Endothelial cell of umbilical vein (primary cell): ENCODE measurements at regions not wholly inside any gene's neighbourhood (a gene's known extent, or its start where the extent isn't known, plus 50 kb on each side); places are given as distances from the start of the nearest gene placed in this dataset.

Source experiments
- BruUV-seq: library from RNA; stranded (reverse); fragments of 400-500 nt; replicated peaks from 2 replicates; lab custom pipeline; 2021; lab: Mats Ljungman, UMichigan
- CTCF ChIA-PET: fragments of 300-600, 350-600 bp; sonication (Branson Sonifier 250); formaldehyde crosslinking; loops from one replicate; lab custom pipeline; 2021; ENCODE audit warnings: antibody characterized with exemption, inconsistent platforms; lab: Charles Lee
- POLR2A ChIA-PET: fragments of 300-600, 350-600 bp; sonication (Branson Sonifier 250); formaldehyde crosslinking; loops from one replicate; lab custom pipeline; 2021; ENCODE audit warnings: antibody characterized with exemption, inconsistent platforms; lab: Charles Lee
- DNase-seq: peaks from one replicate; pipeline ENCODE4 v3.0.0-alpha.2; 2011; ENCODE audit warnings: low read depth, low spot score
- FAIRE-seq: peaks from 2 replicates; lab custom pipeline; 2011; peaks lifted over from hg19 to GRCh38; lab: Jason Lieb, UNC
- H2AFZ ChIP-seq: 2 replicates; pipeline ENCODE4 v1.6.0; 2012; ENCODE audit warnings: low read depth, low read length, control low read depth, inconsistent platforms
- H3K27ac ChIP-seq: 2 replicates; pipeline ENCODE4 v1.5.1; 2011; ENCODE audit warnings: low read depth, mild to moderate bottlenecking, control low read depth, low read length, moderate library complexity; ENCODE audit not compliant: insufficient read depth
- H3K27me3 ChIP-seq, 2 experiments: 2 replicates each; pipeline versions ENCODE4 v1.6.0 to v1.6.1; 2011; ENCODE audit warnings: low read length in 2 of 2, mixed read lengths in 1 of 2; ENCODE audit not compliant: control insufficient read depth in 2 of 2, insufficient read depth in 2 of 2
- H3K36me3 ChIP-seq, 2 experiments: 2 replicates in 1 of 2; 3 replicates in 1 of 2; pipeline ENCODE4 v1.5.1; 2011; ENCODE audit warnings: low read length in 2 of 2, mild to moderate bottlenecking in 1 of 2, moderate library complexity in 1 of 2; ENCODE audit not compliant: control insufficient read depth in 2 of 2, insufficient read depth in 2 of 2; ENCODE audit errors: extremely low read depth in 1 of 2
- H3K4me1 ChIP-seq: 3 replicates; pipeline ENCODE4 v1.5.1; 2011; ENCODE audit warnings: mild to moderate bottlenecking, low read length; ENCODE audit not compliant: control insufficient read depth, insufficient read depth; ENCODE audit errors: extremely low read depth
- H3K4me2 ChIP-seq: 2 replicates; pipeline ENCODE4 v1.6.1; 2011; ENCODE audit warnings: low read length, control low read depth, mixed read lengths; ENCODE audit not compliant: insufficient read depth
- H3K4me3 ChIP-seq, 3 experiments: fragments of 200-600 bp in 1 of 3; sonication (generic), shearing (Covaris generic) in 1 of 3; replicated peaks in 1 of 3; 2 replicates each; pipeline ENCODE4 v1.5.1; 2011 to 2016; ENCODE audit warnings: control low read depth in 3 of 3, low read length in 3 of 3, mild to moderate bottlenecking in 2 of 3, inconsistent platforms in 1 of 3, low read depth in 1 of 3, moderate library complexity in 1 of 3; ENCODE audit not compliant: insufficient read depth in 1 of 3
- H3K79me2 ChIP-seq: 2 replicates; pipeline ENCODE4 v1.6.0; 2012; ENCODE audit warnings: low read length, inconsistent platforms; ENCODE audit not compliant: control insufficient read depth, insufficient read depth
- H3K9ac ChIP-seq: replicated peaks from 2 replicates; pipeline ENCODE3; 2011; ENCODE audit warnings: low read length, control low read depth; ENCODE audit not compliant: insufficient read depth; ENCODE audit errors: extremely low read depth
- H3K9me1 ChIP-seq: replicated peaks from 3 replicates; pipeline ENCODE4 v1.6.0; 2011; ENCODE audit warnings: mild to moderate bottlenecking, low read length; ENCODE audit not compliant: control insufficient read depth, insufficient read depth; ENCODE audit errors: extremely low read depth
- H3K9me3 ChIP-seq: replicated peaks from 2 replicates; pipeline ENCODE4 v1.5.1; 2012; ENCODE audit warnings: low read length, inconsistent platforms; ENCODE audit not compliant: control insufficient read depth, insufficient read depth
- H4K20me1 ChIP-seq: replicated peaks from 2 replicates; pipeline ENCODE3; 2011; ENCODE audit warnings: mild to moderate bottlenecking, low read length; ENCODE audit not compliant: control insufficient read depth, insufficient read depth; ENCODE audit errors: extremely low read depth
- EZH2 ChIP-seq: IDR thresholded peaks from 2 replicates; pipeline ENCODE4 v1.6.1; 2012; ENCODE audit warnings: borderline replicate concordance, low read depth, mild to moderate bottlenecking, moderate library complexity, low read length, inconsistent platforms; ENCODE audit not compliant: severe bottlenecking
- FOS ChIP-seq: IDR thresholded peaks from 2 replicates; pipeline ENCODE4 v1.6.1; 2011; ENCODE audit warnings: mild to moderate bottlenecking, low read length, moderate library complexity, borderline replicate concordance; ENCODE audit not compliant: insufficient read depth
- GATA2 ChIP-seq: IDR thresholded peaks from 2 replicates; pipeline ENCODE4 v1.7.0; 2011; ENCODE audit warnings: low read depth, mild to moderate bottlenecking, moderate library complexity, mixed read lengths, low read length; ENCODE audit not compliant: insufficient read length, insufficient read depth
- JUN ChIP-seq: IDR thresholded peaks from 2 replicates; pipeline ENCODE4 v1.6.1; 2011; ENCODE audit warnings: borderline replicate concordance, low read depth; ENCODE audit not compliant: insufficient read length, insufficient read depth
- MAX ChIP-seq: IDR thresholded peaks from 2 replicates; pipeline ENCODE4 v1.6.1; 2011; ENCODE audit not compliant: insufficient read depth, insufficient read length
- MYC ChIP-seq: IDR thresholded peaks from one replicate; pipeline ENCODE4 v1.6.1; 2011; ENCODE audit warnings: mild to moderate bottlenecking, low read depth, low read length
- POLR2A ChIP-seq: IDR thresholded peaks from 2 replicates; pipeline ENCODE4 v1.6.1; 2012; ENCODE audit warnings: low read depth, mild to moderate bottlenecking, control low read depth, low read length
- POLR2AphosphoS5 ChIP-seq: IDR thresholded peaks from 2 replicates; pipeline ENCODE4 v1.6.1; 2012; ENCODE audit warnings: low read depth, mild to moderate bottlenecking, control low read depth, low read length, moderate library complexity; ENCODE audit not compliant: insufficient read depth
- dilution Hi-C: fragments of 300-500 bp; cut with MboI; formaldehyde crosslinking; loops from one replicate; pipeline ENCODE4 v1.15.0; 2019; ENCODE audit warnings: low sequenced_read_pairs; ENCODE audit not compliant: extremely low pct_ligation_motif_present
- intact Hi-C: fragments of 100-400 bp; cut with micrococcal nuclease; formaldehyde crosslinking; loops from one replicate; pipeline ENCODE4 v1.10.0; 2022
- TF ChIP-seq, protein P1 (sequence below), 2 donors: IDR thresholded peaks; 1 replicate in 1 of 2; 2 replicates in 1 of 2; pipeline ENCODE4 v1.5.1; 2011; ENCODE audit warnings: low read length in 2 of 2, mild to moderate bottlenecking in 2 of 2, moderate library complexity in 2 of 2, control low read depth in 1 of 2, inconsistent platforms in 1 of 2, low read depth in 1 of 2; ENCODE audit not compliant: insufficient read depth in 1 of 2; ENCODE audit errors: extremely low read depth in 1 of 2

- Histone ChIP-seq H3K4me2 (no peak overlapping the region), H3K36me3 (no peaks in the 10 kb centered on the region), H4K20me1 (no peaks in the 10 kb centered on the region), H3K9me1 (no peaks in the 10 kb centered on the region), H2AFZ (no peak overlapping the region), H3K9ac (no peak overlapping the region), H3K79me2 (no peaks in the 10 kb centered on the region), H3K4me3 (no peak overlapping the region), H3K27me3 (no peaks in the 10 kb centered on the region), H3K4me1 (peaks cover 7% of the 10 kb centered on the region), H3K9me3 (no peaks in the 10 kb centered on the region), H3K27ac (no peak overlapping the region)
- intact Hi-C loops (no loop called here), dilution Hi-C loops (no loop called here)
- no TSS peak for BruUV-seq
- DNase-seq (no peak), FAIRE-seq (no peak)
- TF ChIP-seq POLR2AphosphoS5 (no peak), GATA2 (no peak), MYC (no peak), EZH2 (no peak), MAX (no peak), POLR2A (no peak), FOS (no peak), JUN (no peak)
- TF ChIP-seq, protein P1, sequence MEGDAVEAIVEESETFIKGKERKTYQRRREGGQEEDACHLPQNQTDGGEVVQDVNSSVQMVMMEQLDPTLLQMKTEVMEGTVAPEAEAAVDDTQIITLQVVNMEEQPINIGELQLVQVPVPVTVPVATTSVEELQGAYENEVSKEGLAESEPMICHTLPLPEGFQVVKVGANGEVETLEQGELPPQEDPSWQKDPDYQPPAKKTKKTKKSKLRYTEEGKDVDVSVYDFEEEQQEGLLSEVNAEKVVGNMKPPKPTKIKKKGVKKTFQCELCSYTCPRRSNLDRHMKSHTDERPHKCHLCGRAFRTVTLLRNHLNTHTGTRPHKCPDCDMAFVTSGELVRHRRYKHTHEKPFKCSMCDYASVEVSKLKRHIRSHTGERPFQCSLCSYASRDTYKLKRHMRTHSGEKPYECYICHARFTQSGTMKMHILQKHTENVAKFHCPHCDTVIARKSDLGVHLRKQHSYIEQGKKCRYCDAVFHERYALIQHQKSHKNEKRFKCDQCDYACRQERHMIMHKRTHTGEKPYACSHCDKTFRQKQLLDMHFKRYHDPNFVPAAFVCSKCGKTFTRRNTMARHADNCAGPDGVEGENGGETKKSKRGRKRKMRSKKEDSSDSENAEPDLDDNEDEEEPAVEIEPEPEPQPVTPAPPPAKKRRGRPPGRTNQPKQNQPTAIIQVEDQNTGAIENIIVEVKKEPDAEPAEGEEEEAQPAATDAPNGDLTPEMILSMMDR (IDR thresholded peaks at IDR 0.05; ENCODE audit: extremely low read depth in 1 of 2, insufficient read depth in 1 of 2, low read depth in 1 of 2, low read length in 2 of 2) = no peak
- ChIA-PET POLR2A (no interaction called here), CTCF (interaction anchor here (0.8 kb wide), 1 partner anchor 15 kb away, joined by 3 read pairs; no protein-coding TSS in a partner anchor)
Observed at GRCh38 chr11:35058669-35059434, 80.1 kb upstream of the CD44 start.
